ENCODE measurements at regions not wholly inside any gene's neighbourhood (a gene's known extent, or its start where the extent isn't known, plus 50 kb on each side); places are given as distances from the start of the nearest gene placed in this dataset.

- no peak for DNase-seq
- TF ChIP-seq POLR2A (IDR thresholded peaks at IDR 0.05) (no peak), CTCF (IDR thresholded peaks at IDR 0.05) (no peak)
- Histone ChIP-seq H3K27ac (no peak overlapping the region), H3K4me1 (no peaks in the 10 kb centered on the region), H3K36me3 (no peaks in the 10 kb centered on the region), H3K9me3 (no peaks in the 10 kb centered on the region), H3K27me3 (no peaks in the 10 kb centered on the region), H3K4me3 (no peak overlapping the region)
- intact Hi-C loops (cut with DNase I; ENCODE audit: low total_unique reads): no loop called here
Observed at GRCh38 chr7:45990276-45990675, 69.2 kb upstream of the IGFBP3 start.

GRCh38 chr7:45988405-45989057 is 67.5 kb upstream of the IGFBP3 start:
- no peaks in the 10 kb centered on the region for H3K4me1 ChIP-seq
- TF ChIP-seq CTCF (IDR thresholded peaks at IDR 0.05) (no peak), POLR2A (IDR thresholded peaks at IDR 0.05) (no peak)
- H3K36me3 ChIP-seq: no peaks in the 10 kb centered on the region
- intact Hi-C loops (cut with DNase I; ENCODE audit: low total_unique reads): no loop called here
- no peak overlapping the region for H3K27ac ChIP-seq
- no peak overlapping the region for H3K4me3 ChIP-seq
- DNase-seq: no peak
- H3K9me3 ChIP-seq: no peaks in the 10 kb centered on the region
- no peaks in the 10 kb centered on the region for H3K27me3 ChIP-seq

- no peak for TF ChIP-seq POLR2A (IDR thresholded peaks at IDR 0.05)
- no peak for TF ChIP-seq CTCF (IDR thresholded peaks at IDR 0.05)
- Histone ChIP-seq H3K36me3 (no peaks in the 10 kb centered on the region), H3K4me1 (no peaks in the 10 kb centered on the region), H3K4me3 (no peak overlapping the region), H3K27ac (no peak overlapping the region), H3K27me3 (no peaks in the 10 kb centered on the region), H3K9me3 (no peaks in the 10 kb centered on the region)
- no peak for DNase-seq
- intact Hi-C loops (cut with DNase I; ENCODE audit: low total_unique reads): no loop called here
Observed at GRCh38 chr7:45987521-45988290, 66.6 kb upstream of the IGFBP3 start.

GRCh38 chr7:45986355-45987298 is 65.6 kb upstream of the IGFBP3 start:
- Histone ChIP-seq H3K36me3 (no peaks in the 10 kb centered on the region), H3K4me1 (no peaks in the 10 kb centered on the region), H3K27me3 (no peaks in the 10 kb centered on the region), H3K4me3 (no peak overlapping the region), H3K27ac (no peak overlapping the region), H3K9me3 (no peaks in the 10 kb centered on the region)
- DNase-seq: no peak
- intact Hi-C loops (cut with DNase I; ENCODE audit: low total_unique reads): no loop called here
- no peak for TF ChIP-seq POLR2A (IDR thresholded peaks at IDR 0.05)
- no peak for TF ChIP-seq CTCF (IDR thresholded peaks at IDR 0.05)
